DND-41 (cell line): ENCODE measurements at regions not wholly inside any gene's neighbourhood (a gene's known extent, or its start where the extent isn't known, plus 50 kb on each side); places are given as distances from the start of the nearest gene placed in this dataset.

ENCODE experiments used
- CTCF ChIP-seq: IDR thresholded peaks from 2 replicates; pipeline ENCODE4 v1.5.1; 2012; ENCODE audit warnings: borderline replicate concordance, low read length, moderate library complexity, mild to moderate bottlenecking; ENCODE audit not compliant: poor library complexity, severe bottlenecking; ENCODE audit errors: extremely low read depth
- EZH2 ChIP-seq: IDR thresholded peaks from 3 replicates; pipeline ENCODE4 v1.6.1; 2012; ENCODE audit warnings: borderline replicate concordance, low read depth, mild to moderate bottlenecking, moderate library complexity, low read length, inconsistent platforms; ENCODE audit not compliant: severe bottlenecking

GRCh38 chr22:26893173-26894110 lies 236.1 kb downstream of the MIAT start:
- TF ChIP-seq CTCF (no peak), EZH2 (no peak)
